ENCODE measurements at regions not wholly inside any gene's neighbourhood (a gene's known extent, or its start where the extent isn't known, plus 50 kb on each side); places are given as distances from the start of the nearest gene placed in this dataset.
"Not testable (repeated sequence)": the region's sequence is repeated elsewhere in the genome, so short reads cannot be mapped to it uniquely, and the experiment has no call there.

DNA sequence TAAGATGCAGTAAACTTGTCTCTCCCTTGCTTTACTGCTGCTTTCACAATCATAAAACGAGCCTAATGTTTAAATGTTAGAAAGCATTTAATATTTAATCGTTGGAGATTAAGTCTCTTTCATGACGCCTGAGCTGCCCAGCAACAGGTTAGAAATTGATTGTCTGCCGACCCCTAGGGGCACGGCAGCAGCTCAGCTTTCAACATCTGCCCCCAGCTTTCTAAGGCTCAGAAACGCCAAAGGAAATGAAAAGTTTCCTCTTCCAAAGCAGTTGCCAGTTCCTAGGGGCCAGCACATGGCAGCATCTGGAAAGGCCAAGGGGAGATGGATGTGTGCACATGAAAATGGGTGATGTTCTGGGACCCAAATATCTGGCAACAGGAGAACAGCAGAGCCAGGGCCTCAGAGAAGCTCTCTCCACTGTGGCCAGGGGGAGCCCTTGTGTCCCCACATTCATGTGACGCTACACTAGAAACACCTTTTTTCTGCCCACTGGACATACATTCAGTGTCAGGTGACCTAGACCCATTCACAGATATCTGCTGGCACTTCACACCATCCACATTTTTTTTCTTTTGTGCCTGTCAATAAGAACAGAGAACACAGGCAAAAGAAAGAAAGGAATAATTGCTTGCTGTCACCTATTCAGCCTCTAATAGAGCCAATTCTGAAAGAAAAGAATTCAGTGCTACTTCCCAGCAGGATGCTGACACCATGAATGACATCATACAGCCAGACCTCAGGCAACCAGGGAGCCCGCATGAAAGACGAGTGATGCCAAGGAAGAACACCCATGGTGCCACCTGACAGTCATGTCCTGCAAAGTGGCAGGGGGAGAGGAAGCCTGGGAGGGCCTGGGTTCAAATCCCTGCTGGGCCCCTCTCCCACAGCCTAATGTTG lies 205.0 kb upstream of the TAS2R1 start:
- H3K27ac Mint-ChIP-seq: no peak overlapping the region
- H3K36me3 Mint-ChIP-seq (ENCODE audit: insufficient read depth in 2 of 2): no peaks in the 10 kb centered on the region
- H3K9me3 Mint-ChIP-seq: peaks cover under 1 to 4% of the 10 kb centered on the region in 2 donors
- H3K4me3 Mint-ChIP-seq: no peak overlapping the region
- no peaks in the 10 kb centered on the region for H3K27me3 Mint-ChIP-seq (ENCODE audit: low read depth)
- no peak for ATAC-seq (replicated peaks in 1 of 2)
- DNase-seq: no peak
- no peaks in the 10 kb centered on the region for H3K4me1 Mint-ChIP-seq (ENCODE audit: low read depth)

DNA sequence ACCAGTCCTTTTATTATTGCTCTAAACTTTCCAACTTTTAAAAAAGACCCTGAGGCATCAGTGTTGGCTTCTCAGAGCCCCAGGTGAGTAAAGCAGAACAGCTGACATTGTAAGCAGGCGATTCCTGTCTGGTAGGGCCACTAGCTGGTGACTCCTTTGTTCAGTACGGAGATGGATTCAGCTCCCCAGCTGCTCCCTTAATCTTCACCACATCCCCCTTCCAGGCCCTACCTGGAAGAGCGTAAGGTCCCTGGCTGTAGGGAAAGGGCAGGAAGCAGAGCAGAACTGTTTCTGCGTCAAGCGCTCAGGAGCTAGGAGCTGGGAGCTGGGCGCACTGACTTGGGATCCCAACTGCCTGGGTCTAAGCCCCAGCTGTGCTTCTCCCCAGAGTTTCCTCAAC lies 203.7 kb upstream of the TAS2R1 start:
- DNase-seq: no peak
- no peaks in the 10 kb centered on the region for H3K27me3 Mint-ChIP-seq (ENCODE audit: low read depth)
- H3K4me3 Mint-ChIP-seq: no peak overlapping the region
- H3K36me3 Mint-ChIP-seq (ENCODE audit: insufficient read depth in 2 of 2): no peaks in the 10 kb centered on the region
- H3K4me1 Mint-ChIP-seq (ENCODE audit: low read depth): no peaks in the 10 kb centered on the region
- no peak for ATAC-seq (replicated peaks in 1 of 2)
- no peak overlapping the region for H3K27ac Mint-ChIP-seq
- H3K9me3 Mint-ChIP-seq: peaks cover 2 to 4% of the 10 kb centered on the region in 2 donors

DNA sequence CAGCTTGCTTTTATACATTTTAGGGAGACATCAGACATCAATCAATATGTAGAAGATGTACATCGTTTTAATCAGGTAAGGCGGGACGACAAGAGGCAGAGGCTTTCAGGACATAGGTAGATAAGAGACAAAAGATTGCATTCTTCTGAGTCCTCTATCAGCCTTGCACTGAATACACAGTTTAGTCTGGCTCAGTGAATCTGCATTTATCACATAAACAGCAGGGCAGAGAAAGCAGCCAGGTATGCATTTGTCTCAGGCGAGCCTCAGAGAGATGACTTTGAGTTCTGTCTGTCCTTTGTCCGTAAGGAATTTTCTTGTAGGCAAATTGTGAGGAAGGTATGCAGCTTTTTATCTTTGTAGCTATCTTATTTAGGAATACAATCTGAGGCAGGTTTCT lies 202.8 kb upstream of the TAS2R1 start:
- Mint-ChIP-seq H3K27ac (no peak overlapping the region), H3K9me3 (peaks cover 2 to 4% of the 10 kb centered on the region in 2 donors), H3K4me3 (no peak overlapping the region), H3K27me3 (ENCODE audit: low read depth) (no peaks in the 10 kb centered on the region), H3K36me3 (ENCODE audit: insufficient read depth in 2 of 2) (no peaks in the 10 kb centered on the region), H3K4me1 (ENCODE audit: low read depth) (no peaks in the 10 kb centered on the region)
- ATAC-seq (replicated peaks in 1 of 2): no peak
- DNase-seq: no peak

DNA sequence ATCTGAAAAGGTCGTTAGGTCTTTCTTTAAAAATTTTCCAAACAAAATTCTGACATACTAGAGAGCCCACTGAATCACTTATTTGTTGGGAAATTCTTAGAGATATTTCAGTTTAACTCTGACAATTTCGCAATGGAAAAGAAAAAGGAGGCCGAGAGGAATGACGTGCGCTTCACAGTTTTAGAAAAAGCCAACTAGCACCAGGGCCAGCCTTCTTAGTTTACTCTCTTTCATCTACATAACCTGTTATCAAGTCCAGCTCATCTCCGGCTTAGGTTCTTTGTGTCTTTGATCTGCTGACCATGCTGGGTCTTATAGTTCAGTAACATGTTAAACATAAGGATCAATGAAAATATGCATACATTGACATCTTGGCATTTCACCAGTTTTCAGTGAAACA lies 201.7 kb upstream of the TAS2R1 start:
- Mint-ChIP-seq H3K4me3 (no peak overlapping the region), H3K4me1 (ENCODE audit: low read depth) (no peaks in the 10 kb centered on the region), H3K9me3 (peaks cover 0 to 2% of the 10 kb centered on the region in 2 donors), H3K27ac (no peak overlapping the region), H3K27me3 (ENCODE audit: low read depth) (no peaks in the 10 kb centered on the region), H3K36me3 (ENCODE audit: insufficient read depth in 2 of 2) (no peaks in the 10 kb centered on the region)
- no peak for DNase-seq
- no peak for ATAC-seq (replicated peaks in 1 of 2)

DNA sequence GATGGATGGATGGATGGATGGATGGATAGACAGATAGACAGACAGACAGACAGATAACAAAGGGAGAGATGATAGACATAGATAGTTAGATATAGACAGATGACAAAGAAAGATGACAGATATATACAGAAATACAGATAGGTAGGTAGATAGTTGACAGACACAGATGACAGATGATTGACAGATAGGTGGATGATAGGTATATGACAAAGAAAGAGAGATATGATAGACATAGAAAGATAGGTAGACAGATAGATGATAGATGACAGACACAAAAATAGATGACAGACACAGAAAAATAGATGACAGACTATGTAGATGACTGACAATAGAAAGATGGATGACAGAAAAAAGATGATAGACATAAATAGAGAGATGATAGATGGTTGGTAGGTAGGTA lies 200.0 kb upstream of the TAS2R1 start:
- Mint-ChIP-seq H3K27ac (no peak overlapping the region), H3K4me3 (no peak overlapping the region), H3K9me3 (peaks cover 0 to 2% of the 10 kb centered on the region in 2 donors), H3K36me3 (ENCODE audit: insufficient read depth in 2 of 2) (no peaks in the 10 kb centered on the region), H3K4me1 (ENCODE audit: low read depth) (no peaks in the 10 kb centered on the region), H3K27me3 (ENCODE audit: low read depth) (no peaks in the 10 kb centered on the region)
- no peak for ATAC-seq (replicated peaks in 1 of 2)
- no peak for DNase-seq

- ATAC-seq (replicated peaks in 1 of 2): no peak
Measured at GRCh38 chr5:9829621-9830020, 199.5 kb upstream of the TAS2R1 start.

DNA sequence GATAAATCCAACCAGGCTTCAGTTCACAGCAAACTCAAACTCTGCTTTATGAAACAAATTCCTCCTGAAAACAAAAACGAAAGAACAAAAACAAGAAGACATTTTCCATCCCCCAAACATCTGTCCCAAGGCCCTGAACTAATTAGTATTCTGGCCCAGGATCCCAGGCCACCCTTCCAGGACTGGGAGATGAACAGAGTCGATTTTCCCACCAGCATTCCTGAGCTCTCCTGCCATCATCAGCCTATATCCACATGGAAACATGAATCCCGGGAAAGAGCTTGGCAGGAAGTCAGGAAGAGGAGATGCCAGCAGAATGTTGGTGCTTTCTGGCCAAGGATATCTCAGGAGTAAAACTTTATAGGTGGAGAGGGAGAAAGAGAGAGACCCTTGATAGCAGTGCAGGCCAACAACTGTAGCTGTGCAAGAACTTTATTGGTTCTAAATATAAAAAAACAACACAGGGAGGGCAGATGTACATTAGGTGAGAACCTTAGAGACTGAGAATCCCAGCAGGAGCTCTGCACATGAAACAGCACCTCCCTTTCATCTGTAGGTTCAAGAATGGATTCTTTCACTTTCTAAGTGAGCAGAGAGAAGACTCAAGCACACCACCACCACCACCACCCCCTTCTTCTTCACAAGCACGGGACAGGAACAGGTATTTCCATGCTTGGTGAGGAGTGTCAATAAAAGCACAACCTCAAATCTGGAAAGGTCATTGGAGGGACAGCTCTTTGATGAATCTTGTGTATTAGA lies 190.7 kb upstream of the TAS2R1 start:
- no peaks in the 10 kb centered on the region for H3K4me1 Mint-ChIP-seq (ENCODE audit: low read depth)
- peaks cover 0 to 2% of the 10 kb centered on the region in 2 donors for H3K9me3 Mint-ChIP-seq
- ATAC-seq (replicated peaks in 1 of 2): no peak
- no peaks in the 10 kb centered on the region for H3K27me3 Mint-ChIP-seq (ENCODE audit: low read depth)
- H3K36me3 Mint-ChIP-seq (ENCODE audit: insufficient read depth in 2 of 2): no peaks in the 10 kb centered on the region
- H3K27ac Mint-ChIP-seq: no peak overlapping the region
- H3K4me3 Mint-ChIP-seq: no peak overlapping the region
- DNase-seq: no peak

More at GRCh38 chr5:9829621-9830020, 199.5 kb upstream of the TAS2R1 start:
- H3K27ac Mint-ChIP-seq: no peak overlapping the region
- no peaks in the 10 kb centered on the region for H3K36me3 Mint-ChIP-seq (ENCODE audit: insufficient read depth in 2 of 2)
- DNase-seq: no peak
- no peak overlapping the region for H3K4me3 Mint-ChIP-seq
- H3K4me1 Mint-ChIP-seq (ENCODE audit: low read depth): no peaks in the 10 kb centered on the region
- H3K27me3 Mint-ChIP-seq (ENCODE audit: low read depth): no peaks in the 10 kb centered on the region
- H3K9me3 Mint-ChIP-seq: peaks cover 0 to 2% of the 10 kb centered on the region in 2 donors

GRCh38 chr5:9818340-9818845 lies 188.2 kb upstream of the TAS2R1 start:
- Mint-ChIP-seq H3K27me3 (ENCODE audit: low read depth) (no peaks in the 10 kb centered on the region), H3K36me3 (ENCODE audit: insufficient read depth in 2 of 2) (no peaks in the 10 kb centered on the region), H3K4me1 (ENCODE audit: low read depth) (no peaks in the 10 kb centered on the region), H3K27ac (no peak overlapping the region), H3K4me3 (no peak overlapping the region), H3K9me3 (peaks cover 0 to 7% of the 10 kb centered on the region in 2 donors)
- no peak for ATAC-seq (replicated peaks in 1 of 2)
- DNase-seq: no peak

DNA sequence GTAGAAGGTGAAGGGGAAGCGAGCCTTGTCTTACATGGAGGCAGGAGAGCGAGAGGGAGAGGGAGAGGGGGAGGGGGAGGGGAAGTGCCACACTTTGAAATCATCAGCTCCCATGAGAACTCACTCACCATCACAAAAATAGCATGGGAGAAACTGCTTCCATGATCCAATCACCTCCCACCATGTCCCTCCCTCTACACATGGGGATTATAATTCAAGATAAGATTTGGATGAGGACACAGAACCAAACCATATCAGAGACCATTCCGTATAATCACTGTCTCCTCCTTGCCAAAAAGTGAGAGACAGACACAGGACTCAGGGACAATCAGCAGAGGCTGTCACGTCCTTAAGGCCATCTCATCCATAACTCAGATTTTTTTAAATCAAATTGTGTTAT lies 187.7 kb upstream of the TAS2R1 start:
- no peaks in the 10 kb centered on the region for H3K36me3 Mint-ChIP-seq (ENCODE audit: insufficient read depth in 2 of 2)
- no peak for ATAC-seq (replicated peaks in 1 of 2)
- no peaks in the 10 kb centered on the region for H3K27me3 Mint-ChIP-seq (ENCODE audit: low read depth)
- H3K4me1 Mint-ChIP-seq (ENCODE audit: low read depth): no peaks in the 10 kb centered on the region
- no peak overlapping the region for H3K27ac Mint-ChIP-seq
- peaks cover 0 to 7% of the 10 kb centered on the region in 2 donors for H3K9me3 Mint-ChIP-seq
- H3K4me3 Mint-ChIP-seq: no peak overlapping the region
- no peak for DNase-seq

DNA sequence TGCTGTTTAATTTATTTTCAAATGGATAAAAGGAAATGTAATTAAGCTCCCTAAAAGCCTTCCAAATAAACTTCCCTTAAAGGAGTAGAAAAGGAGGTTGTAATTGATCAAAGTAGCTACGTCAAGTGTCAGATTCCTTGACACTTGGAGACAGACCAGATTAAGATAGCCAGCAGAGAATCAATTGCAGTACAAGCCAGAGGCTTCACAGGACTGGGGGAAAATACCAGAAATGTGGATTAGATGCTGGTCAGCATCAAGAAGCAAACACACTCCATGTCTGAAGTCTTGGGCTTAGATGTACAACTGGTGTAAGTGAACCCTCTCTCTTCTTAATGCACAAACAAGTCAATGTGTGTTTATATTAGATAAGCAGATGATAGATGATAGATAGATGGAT lies 184.9 kb upstream of the TAS2R1 start:
- ATAC-seq (replicated peaks in 1 of 2) (no peak), DNase-seq (no peak)
- H3K4me3 Mint-ChIP-seq: no peak overlapping the region
- peaks cover 7 to 9% of the 10 kb centered on the region in 2 donors for H3K9me3 Mint-ChIP-seq
- H3K27ac Mint-ChIP-seq: no peak overlapping the region
- H3K27me3 Mint-ChIP-seq (ENCODE audit: low read depth): no peaks in the 10 kb centered on the region
- no peaks in the 10 kb centered on the region for H3K36me3 Mint-ChIP-seq (ENCODE audit: insufficient read depth in 2 of 2)
- no peaks in the 10 kb centered on the region for H3K4me1 Mint-ChIP-seq (ENCODE audit: low read depth)

- H3K36me3 Mint-ChIP-seq (ENCODE audit: insufficient read depth in 2 of 2): no peaks in the 10 kb centered on the region
- no peaks in the 10 kb centered on the region for H3K27me3 Mint-ChIP-seq (ENCODE audit: low read depth)
- H3K4me1 Mint-ChIP-seq (ENCODE audit: low read depth): no peaks in the 10 kb centered on the region
- DNase-seq (no peak), ATAC-seq (replicated peaks in 1 of 2) (no peak)
- peaks cover 7 to 11% of the 10 kb centered on the region in 2 donors for H3K9me3 Mint-ChIP-seq
- no peak overlapping the region for H3K4me3 Mint-ChIP-seq
- H3K27ac Mint-ChIP-seq: no peak overlapping the region
Measured at GRCh38 chr5:9813305-9813704, 183.2 kb upstream of the TAS2R1 start.

GRCh38 chr5:9807366-9807765 lies 177.2 kb upstream of the TAS2R1 start:
- H3K27me3 Mint-ChIP-seq (ENCODE audit: low read depth); H3K36me3 Mint-ChIP-seq (ENCODE audit: insufficient read depth in 2 of 2); H3K4me3 Mint-ChIP-seq; H3K4me1 Mint-ChIP-seq (ENCODE audit: low read depth); DNase-seq; H3K27ac Mint-ChIP-seq; ATAC-seq (replicated peaks in 1 of 2): not testable (repeated sequence)
- H3K9me3 Mint-ChIP-seq: peaks cover 9 to 11% of the 10 kb centered on the region in 2 donors

DNA sequence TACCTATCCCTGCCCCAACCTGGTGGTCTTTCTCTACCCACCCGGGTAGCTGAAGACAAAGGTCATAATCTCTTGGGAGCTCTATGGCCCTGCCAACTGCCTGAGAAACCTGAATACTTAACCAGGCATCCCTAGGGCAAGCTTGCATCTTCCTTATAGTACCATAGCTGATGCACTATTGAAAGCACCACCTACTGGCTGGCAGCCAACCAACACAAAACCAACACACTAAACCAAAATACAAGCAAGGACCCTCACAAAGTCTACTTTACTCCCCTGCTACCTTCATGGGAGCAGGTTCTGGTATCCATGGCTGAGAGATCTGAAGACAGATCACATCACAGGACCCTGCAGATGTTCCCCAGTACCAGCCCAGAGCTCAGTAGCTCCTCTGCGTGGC lies 171.8 kb upstream of the TAS2R1 start:
- DNase-seq (no peak), ATAC-seq (replicated peaks in 1 of 2) (no peak)
- H3K4me3 Mint-ChIP-seq: no peak overlapping the region
- peaks cover 1 to 3% of the 10 kb centered on the region in 2 donors for H3K9me3 Mint-ChIP-seq
- H3K36me3 Mint-ChIP-seq (ENCODE audit: insufficient read depth in 2 of 2): peaks cover 0 to 1% of the 10 kb centered on the region in 2 donors
- H3K27me3 Mint-ChIP-seq (ENCODE audit: low read depth): no peaks in the 10 kb centered on the region
- H3K4me1 Mint-ChIP-seq (ENCODE audit: low read depth): no peaks in the 10 kb centered on the region
- H3K27ac Mint-ChIP-seq: no peak overlapping the region

Data from activated T-cell treated with anti-CD3 and anti-CD28 coated beads, Interleukin-2, amount 50 U/mL, for 72 hours (primary cell).